Breast epithelium (tissue), 4 donors: ENCODE measurements at regions not wholly inside any gene's neighbourhood (a gene's known extent, or its start where the extent isn't known, plus 50 kb on each side); places are given as distances from the start of the nearest gene placed in this dataset.
"Not testable (repeated sequence)": the region's sequence is repeated elsewhere in the genome, so short reads cannot be mapped to it uniquely, and the experiment has no call there.

Source experiments
- DNase-seq, 2 donors: peaks; one replicate each; pipeline ENCODE4 v3.0.0-alpha.2; 2019; ENCODE audit warnings: low spot score in 2 of 2
- H3K27ac ChIP-seq, 2 donors: fragments of 200-600 bp; sonication (generic) in 1 of 2; one replicate each; pipeline ENCODE4 v1.5.1; 2016 to 2019; ENCODE audit warnings: mild to moderate bottlenecking in 1 of 2
- H3K27me3 ChIP-seq, 2 donors: fragments of 200-600 bp; sonication (generic) in 1 of 2; one replicate each; pipeline versions ENCODE4 v1.5.1 to v1.6.0; 2017 to 2019; ENCODE audit warnings: control low read depth in 1 of 2, mild to moderate bottlenecking in 1 of 2
- H3K36me3 ChIP-seq: fragments of 200-600 bp; one replicate; pipeline ENCODE4 v1.5.1; 2019
- H3K4me1 ChIP-seq, 2 donors: fragments of 200-600 bp; sonication (generic); one replicate each; pipeline ENCODE4 v1.5.1; 2016 to 2019; ENCODE audit warnings: control low read depth in 1 of 2
- H3K4me3 ChIP-seq, 3 donors: fragments of 200-600 bp; sonication (generic); 1 replicate in 2 of 3; 2 replicates in 1 of 3; pipeline ENCODE4 v1.5.1; 2016 to 2019; ENCODE audit warnings: mild to moderate bottlenecking in 3 of 3, moderate library complexity in 2 of 3
- H3K9me3 ChIP-seq, 2 donors: fragments of 200-600 bp; sonication (generic) in 1 of 2; one replicate each; pipeline ENCODE4 v1.5.1; 2016 to 2019; ENCODE audit warnings: control low read depth in 1 of 2
- POLR2A ChIP-seq: fragments of 450-650 bp; IDR thresholded peaks from one replicate; pipeline ENCODE4 v1.6.1; 2016; ENCODE audit warnings: antibody characterized with exemption, mild to moderate bottlenecking, moderate library complexity
- POLR2AphosphoS5 ChIP-seq, 3 donors: sonication (generic); formaldehyde crosslinking; IDR thresholded peaks; one replicate each; pipeline ENCODE4 v1.6.1; 2017; ENCODE audit warnings: antibody characterized with exemption in 3 of 3
- intact Hi-C: fragments of 100-400 bp; cut with DNase I; formaldehyde crosslinking; loops from one replicate; pipeline ENCODE4 v1.15.1; 2023; ENCODE audit warnings: low total_unique reads
- TF ChIP-seq, protein P1 (sequence below), 3 donors: fragments of 450-650 bp; IDR thresholded peaks; one replicate each; pipeline ENCODE4 v1.5.1; 2016 to 2017; ENCODE audit warnings: antibody characterized with exemption in 3 of 3, mild to moderate bottlenecking in 3 of 3, moderate library complexity in 3 of 3

- no peak for DNase-seq
- no peaks in the 10 kb centered on the region for H3K36me3 ChIP-seq
- H3K27me3 ChIP-seq: no peaks in the 10 kb centered on the region
- H3K4me3 ChIP-seq: no peak overlapping the region
- no peaks in the 10 kb centered on the region for H3K9me3 ChIP-seq
- H3K27ac ChIP-seq: no peak overlapping the region
- H3K4me1 ChIP-seq: peaks cover 0 to 7% of the 10 kb centered on the region in 2 donors
- TF ChIP-seq POLR2AphosphoS5 (IDR thresholded peaks at IDR 0.05) (no peak), POLR2A (no peak)
- TF ChIP-seq, protein P1, sequence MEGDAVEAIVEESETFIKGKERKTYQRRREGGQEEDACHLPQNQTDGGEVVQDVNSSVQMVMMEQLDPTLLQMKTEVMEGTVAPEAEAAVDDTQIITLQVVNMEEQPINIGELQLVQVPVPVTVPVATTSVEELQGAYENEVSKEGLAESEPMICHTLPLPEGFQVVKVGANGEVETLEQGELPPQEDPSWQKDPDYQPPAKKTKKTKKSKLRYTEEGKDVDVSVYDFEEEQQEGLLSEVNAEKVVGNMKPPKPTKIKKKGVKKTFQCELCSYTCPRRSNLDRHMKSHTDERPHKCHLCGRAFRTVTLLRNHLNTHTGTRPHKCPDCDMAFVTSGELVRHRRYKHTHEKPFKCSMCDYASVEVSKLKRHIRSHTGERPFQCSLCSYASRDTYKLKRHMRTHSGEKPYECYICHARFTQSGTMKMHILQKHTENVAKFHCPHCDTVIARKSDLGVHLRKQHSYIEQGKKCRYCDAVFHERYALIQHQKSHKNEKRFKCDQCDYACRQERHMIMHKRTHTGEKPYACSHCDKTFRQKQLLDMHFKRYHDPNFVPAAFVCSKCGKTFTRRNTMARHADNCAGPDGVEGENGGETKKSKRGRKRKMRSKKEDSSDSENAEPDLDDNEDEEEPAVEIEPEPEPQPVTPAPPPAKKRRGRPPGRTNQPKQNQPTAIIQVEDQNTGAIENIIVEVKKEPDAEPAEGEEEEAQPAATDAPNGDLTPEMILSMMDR (IDR thresholded peaks at IDR 0.05): no peak
- intact Hi-C loops: no loop called here
These were observed 55.0 kb upstream of the TNFAIP3 start for GRCh38 chr6:137811916-137812553.

- H3K27me3 ChIP-seq: no peaks in the 10 kb centered on the region
- H3K27ac ChIP-seq: no peak overlapping the region
- no peaks in the 10 kb centered on the region for H3K9me3 ChIP-seq
- intact Hi-C loops: no loop called here
- peaks cover 0 to 7% of the 10 kb centered on the region in 2 donors for H3K4me1 ChIP-seq
- H3K36me3 ChIP-seq: no peaks in the 10 kb centered on the region
- no peak overlapping the region for H3K4me3 ChIP-seq
- TF ChIP-seq POLR2AphosphoS5 (IDR thresholded peaks at IDR 0.05) (no peak), POLR2A (no peak)
- TF ChIP-seq, protein P1 (IDR thresholded peaks at IDR 0.05): no peak
- peak in 1 of 2 donors; percentile 63 for DNase-seq
These were observed 53.6 kb upstream of the TNFAIP3 start for GRCh38 chr6:137813308-137813970.

- H3K27ac ChIP-seq, H3K4me3 ChIP-seq, DNase-seq, intact Hi-C loops, H3K36me3 ChIP-seq, H3K9me3 ChIP-seq, H3K27me3 ChIP-seq, H3K4me1 ChIP-seq: not testable (repeated sequence)
These were observed 53.0 kb upstream of the TNFAIP3 start for GRCh38 chr6:137814030-137814429.

- Histone ChIP-seq H3K4me1 (peaks cover 0 to 5% of the 10 kb centered on the region in 2 donors), H3K27ac (no peak overlapping the region), H3K27me3 (no peaks in the 10 kb centered on the region), H3K9me3 (no peaks in the 10 kb centered on the region), H3K36me3 (no peaks in the 10 kb centered on the region), H3K4me3 (no peak overlapping the region)
- TF ChIP-seq POLR2A: no peak
- TF ChIP-seq, protein P1 (IDR thresholded peaks at IDR 0.05): no peak
- no peak for TF ChIP-seq POLR2AphosphoS5 (IDR thresholded peaks at IDR 0.05)
- intact Hi-C loops: no loop called here
- no peak for DNase-seq
These were observed 51.4 kb upstream of the TNFAIP3 start for GRCh38 chr6:137815692-137816091.

GRCh38 chr6:137816133-137816579, 50.9 kb upstream of the TNFAIP3 start:
- Histone ChIP-seq H3K27ac (no peak overlapping the region), H3K27me3 (no peaks in the 10 kb centered on the region), H3K4me1 (peaks cover 0 to under 1% of the 10 kb centered on the region in 2 donors), H3K9me3 (no peaks in the 10 kb centered on the region), H3K4me3 (no peak overlapping the region), H3K36me3 (no peaks in the 10 kb centered on the region)
- intact Hi-C loops: no loop called here
- no peak for TF ChIP-seq POLR2A
- TF ChIP-seq POLR2AphosphoS5 (IDR thresholded peaks at IDR 0.05): no peak
- DNase-seq: no peak
